ENCODE measurements at regions not wholly inside any gene's neighbourhood (a gene's known extent, or its start where the extent isn't known, plus 50 kb on each side); places are given as distances from the start of the nearest gene placed in this dataset.

DNA sequence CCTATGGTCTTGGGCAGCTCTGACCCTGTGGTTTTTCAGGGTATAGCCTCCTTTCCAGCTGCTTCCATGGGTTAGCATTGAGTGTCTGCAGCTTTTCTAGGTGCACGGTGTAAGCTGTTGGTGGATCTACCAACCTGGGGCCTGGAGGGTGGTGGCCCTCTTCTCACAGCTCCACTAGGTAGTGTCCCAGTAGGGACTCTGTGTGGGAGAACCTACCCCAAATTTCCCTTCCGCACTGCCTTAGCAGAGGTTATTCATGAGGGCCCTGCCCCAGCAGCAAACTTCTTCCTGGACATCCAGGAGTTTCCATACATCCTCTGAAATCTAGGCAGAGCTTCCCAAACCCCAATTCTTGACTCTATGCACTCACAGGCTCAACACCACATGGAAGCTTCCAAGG is 111.0 kb upstream of the C1orf87 start:
- no peak overlapping the region for H3K4me3 ChIP-seq (ENCODE audit: low read length)

DNA sequence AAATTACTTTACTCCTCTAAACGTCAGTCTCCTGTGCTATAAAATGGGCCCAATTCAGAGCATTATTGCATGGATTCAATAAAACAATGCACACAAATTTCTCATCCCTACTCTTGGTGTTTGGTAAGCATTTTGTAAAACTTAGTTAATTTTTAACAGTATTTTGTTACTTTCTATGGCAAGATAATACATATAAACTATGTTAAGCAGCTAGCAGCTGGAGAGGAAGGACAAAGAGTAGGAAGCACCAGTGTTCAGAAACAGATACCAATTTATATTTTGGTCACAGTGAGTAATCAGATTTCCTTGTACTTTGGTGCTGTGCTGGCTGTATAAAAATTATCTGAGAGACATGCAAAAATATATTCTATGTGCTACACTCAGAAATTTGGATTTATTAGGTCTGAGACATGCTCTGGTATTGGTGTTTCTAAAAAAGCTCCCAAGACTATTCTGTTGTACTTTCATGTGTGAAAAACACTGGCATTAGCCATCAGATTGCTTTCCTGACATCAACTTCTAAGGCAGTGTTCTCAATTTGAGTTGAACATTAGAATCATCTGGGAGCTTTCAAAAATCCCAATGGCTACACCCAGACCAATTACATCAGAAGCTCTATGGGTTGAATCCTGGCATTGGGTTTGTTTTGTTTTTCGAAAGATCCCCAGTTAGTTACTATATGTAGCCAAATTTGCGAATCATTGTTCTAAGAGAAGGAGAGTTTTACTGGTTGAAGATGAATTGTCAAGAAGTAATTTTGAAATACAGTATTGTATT is 100.3 kb upstream of the C1orf87 start:
- H4K20me1 ChIP-seq (ENCODE audit: insufficient read depth, low read length), result no peaks in the 10 kb centered on the region
- no peaks in the 10 kb centered on the region for H3K4me1 ChIP-seq (ENCODE audit: low read length)
- H3K79me2 ChIP-seq (ENCODE audit: low read length), result no peaks in the 10 kb centered on the region
- no peak overlapping the region for H3K4me2 ChIP-seq (ENCODE audit: low read length)
- H3K4me3 ChIP-seq (ENCODE audit: low read length), result no peak overlapping the region
- no peaks in the 10 kb centered on the region for H3K36me3 ChIP-seq (replicated peaks; ENCODE audit: low read depth, low read length)
- no peak overlapping the region for H2AFZ ChIP-seq (ENCODE audit: low read depth, low read length)
- H3K27ac ChIP-seq (ENCODE audit: low read length), result no peak overlapping the region
- TF ChIP-seq, protein P1, sequence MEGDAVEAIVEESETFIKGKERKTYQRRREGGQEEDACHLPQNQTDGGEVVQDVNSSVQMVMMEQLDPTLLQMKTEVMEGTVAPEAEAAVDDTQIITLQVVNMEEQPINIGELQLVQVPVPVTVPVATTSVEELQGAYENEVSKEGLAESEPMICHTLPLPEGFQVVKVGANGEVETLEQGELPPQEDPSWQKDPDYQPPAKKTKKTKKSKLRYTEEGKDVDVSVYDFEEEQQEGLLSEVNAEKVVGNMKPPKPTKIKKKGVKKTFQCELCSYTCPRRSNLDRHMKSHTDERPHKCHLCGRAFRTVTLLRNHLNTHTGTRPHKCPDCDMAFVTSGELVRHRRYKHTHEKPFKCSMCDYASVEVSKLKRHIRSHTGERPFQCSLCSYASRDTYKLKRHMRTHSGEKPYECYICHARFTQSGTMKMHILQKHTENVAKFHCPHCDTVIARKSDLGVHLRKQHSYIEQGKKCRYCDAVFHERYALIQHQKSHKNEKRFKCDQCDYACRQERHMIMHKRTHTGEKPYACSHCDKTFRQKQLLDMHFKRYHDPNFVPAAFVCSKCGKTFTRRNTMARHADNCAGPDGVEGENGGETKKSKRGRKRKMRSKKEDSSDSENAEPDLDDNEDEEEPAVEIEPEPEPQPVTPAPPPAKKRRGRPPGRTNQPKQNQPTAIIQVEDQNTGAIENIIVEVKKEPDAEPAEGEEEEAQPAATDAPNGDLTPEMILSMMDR (IDR thresholded peaks at IDR 0.05; ENCODE audit: low read depth, low read length), result no peak
- TF ChIP-seq EZH2phosphoT487 (IDR thresholded peaks at IDR 0.05; ENCODE audit: low read depth), result no peak
- no peaks in the 10 kb centered on the region for H3K9me3 ChIP-seq (ENCODE audit: insufficient read depth, low read length)
- no peak overlapping the region for H3K9ac ChIP-seq (ENCODE audit: low read length)
- H3K27me3 ChIP-seq (ENCODE audit: low read depth, low read length), result no peaks in the 10 kb centered on the region

More for the DNA sequence above, 111.0 kb upstream of the C1orf87 start:
- Histone ChIP-seq H3K4me2 (ENCODE audit: low read length) (no peak overlapping the region), H3K9ac (ENCODE audit: low read length) (no peak overlapping the region), H3K27ac (ENCODE audit: low read length) (no peak overlapping the region), H4K20me1 (ENCODE audit: insufficient read depth, low read length) (no peaks in the 10 kb centered on the region), H3K79me2 (ENCODE audit: low read length) (no peaks in the 10 kb centered on the region), H3K9me3 (ENCODE audit: insufficient read depth, low read length) (no peaks in the 10 kb centered on the region), H3K27me3 (ENCODE audit: low read depth, low read length) (no peaks in the 10 kb centered on the region), H3K36me3 (replicated peaks; ENCODE audit: low read depth, low read length) (no peaks in the 10 kb centered on the region), H2AFZ (ENCODE audit: low read depth, low read length) (no peak overlapping the region), H3K4me1 (ENCODE audit: low read length) (no peaks in the 10 kb centered on the region)
- TF ChIP-seq, protein P1 (IDR thresholded peaks at IDR 0.05; ENCODE audit: low read depth, low read length), result no peak

DNA sequence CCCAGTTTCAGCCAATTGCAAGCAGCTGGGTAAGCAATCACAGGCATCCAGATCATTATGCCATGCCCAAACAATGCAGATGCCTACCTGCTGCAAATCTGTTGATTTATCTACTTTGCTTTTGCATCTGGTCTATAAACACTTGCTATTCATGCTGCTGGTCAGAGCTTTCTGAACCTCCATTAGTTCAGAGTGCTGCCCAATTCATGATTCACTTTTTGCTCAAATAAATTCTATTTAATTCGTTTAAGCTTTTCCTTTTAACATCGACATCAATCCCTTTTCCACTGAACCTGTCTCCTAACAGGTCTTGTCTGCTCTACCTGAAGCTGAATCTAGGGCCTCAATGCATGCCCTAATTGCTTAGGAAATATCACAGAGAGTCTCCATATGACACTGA is 99.4 kb upstream of the C1orf87 start:
- TF ChIP-seq, protein P1 (IDR thresholded peaks at IDR 0.05; ENCODE audit: low read depth, low read length), result no peak
- Histone ChIP-seq H3K4me1 (ENCODE audit: low read length) (no peaks in the 10 kb centered on the region), H3K4me3 (ENCODE audit: low read length) (no peak overlapping the region), H3K79me2 (ENCODE audit: low read length) (no peaks in the 10 kb centered on the region), H3K9ac (ENCODE audit: low read length) (no peak overlapping the region), H4K20me1 (ENCODE audit: insufficient read depth, low read length) (no peaks in the 10 kb centered on the region), H3K27me3 (ENCODE audit: low read depth, low read length) (no peaks in the 10 kb centered on the region), H2AFZ (ENCODE audit: low read depth, low read length) (no peak overlapping the region), H3K9me3 (ENCODE audit: insufficient read depth, low read length) (no peaks in the 10 kb centered on the region), H3K27ac (ENCODE audit: low read length) (no peak overlapping the region), H3K36me3 (replicated peaks; ENCODE audit: low read depth, low read length) (no peaks in the 10 kb centered on the region), H3K4me2 (ENCODE audit: low read length) (no peak overlapping the region)

DNA sequence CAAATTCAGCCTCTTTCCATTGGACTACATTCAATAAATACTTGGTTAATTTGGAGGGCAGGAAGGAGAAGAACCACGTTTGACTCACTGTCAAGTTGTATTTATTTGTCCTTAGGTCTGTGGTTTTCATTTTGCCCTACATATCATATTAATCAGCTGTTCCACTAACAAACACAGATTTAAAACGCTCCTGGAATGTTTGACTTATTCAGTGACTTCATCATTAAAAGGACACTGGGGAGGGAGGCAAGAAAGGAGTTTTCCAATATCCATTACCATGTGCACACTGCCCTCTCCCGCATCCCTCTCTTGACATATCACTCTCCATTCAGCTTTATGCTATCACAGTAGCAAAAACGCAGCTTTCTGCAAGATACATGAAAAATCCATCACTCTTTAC is 98.2 kb upstream of the C1orf87 start:
- TF ChIP-seq, protein P1 (IDR thresholded peaks at IDR 0.05; ENCODE audit: low read depth, low read length), result no peak
- TF ChIP-seq EZH2phosphoT487 (IDR thresholded peaks at IDR 0.05; ENCODE audit: low read depth), result no peak
- H4K20me1 ChIP-seq (ENCODE audit: insufficient read depth, low read length), result no peaks in the 10 kb centered on the region

More for the DNA sequence above, 98.2 kb upstream of the C1orf87 start:
- Histone ChIP-seq H3K36me3 (replicated peaks; ENCODE audit: low read depth, low read length) (no peaks in the 10 kb centered on the region), H3K9ac (ENCODE audit: low read length) (no peak overlapping the region), H3K27ac (ENCODE audit: low read length) (no peak overlapping the region), H3K4me1 (ENCODE audit: low read length) (no peaks in the 10 kb centered on the region), H3K79me2 (ENCODE audit: low read length) (no peaks in the 10 kb centered on the region), H3K4me3 (ENCODE audit: low read length) (no peak overlapping the region), H2AFZ (ENCODE audit: low read depth, low read length) (no peak overlapping the region), H3K27me3 (ENCODE audit: low read depth, low read length) (no peaks in the 10 kb centered on the region), H3K4me2 (ENCODE audit: low read length) (no peak overlapping the region), H3K9me3 (ENCODE audit: insufficient read depth, low read length) (no peaks in the 10 kb centered on the region)

Data from OCI-LY3 (cell line).